ENCODE measurements at regions not wholly inside any gene's neighbourhood (a gene's known extent, or its start where the extent isn't known, plus 50 kb on each side); places are given as distances from the start of the nearest gene placed in this dataset.

DNA sequence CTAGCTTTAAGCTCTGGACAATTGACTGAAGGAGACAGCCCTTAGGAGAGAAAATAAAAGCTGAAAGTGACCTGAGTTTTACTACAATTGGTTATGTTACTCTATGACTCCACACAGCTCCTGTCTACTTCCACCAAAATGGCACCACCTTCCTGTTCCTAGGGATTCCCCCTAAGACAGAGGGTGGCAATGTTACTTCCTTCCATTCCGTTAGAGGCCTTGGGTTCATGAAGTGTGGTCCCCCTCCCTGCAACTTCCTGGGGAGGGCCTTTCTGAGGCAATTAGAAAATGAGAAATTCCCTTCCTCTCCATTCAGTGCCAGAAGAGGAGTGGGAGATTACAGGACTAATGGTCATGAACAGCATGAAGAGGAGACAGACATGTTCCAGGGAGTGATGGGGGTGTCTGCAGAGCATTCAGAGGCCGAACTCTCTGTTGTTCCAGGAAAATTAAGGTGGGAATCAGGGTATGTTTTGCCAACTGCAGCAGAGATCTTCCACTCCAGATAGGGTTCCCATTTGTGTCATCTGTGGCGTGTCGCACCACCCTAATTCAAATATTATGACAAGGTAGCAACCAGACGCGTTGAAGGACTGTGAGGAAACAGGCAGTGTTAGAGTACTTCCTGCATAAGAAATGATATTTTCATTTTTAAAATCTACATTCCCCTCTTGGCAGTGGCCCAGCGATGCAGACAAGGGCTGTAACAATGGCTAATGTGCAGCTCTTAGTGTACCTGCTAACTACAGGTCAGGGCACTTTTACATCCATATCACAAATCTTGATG, 53.1 kb upstream of the TRIM67 start:
- Mint-ChIP-seq H3K4me3 (no peak overlapping the region), H3K36me3 (ENCODE audit: low read depth) (no peaks in the 10 kb centered on the region), H3K27me3 (peaks cover 24% of the 10 kb centered on the region), H3K27ac (peak overlapping the region; percentile 41), H3K9me3 (peaks cover 5% of the 10 kb centered on the region), H3K4me1 (peaks cover 5% of the 10 kb centered on the region)
- no peak for ATAC-seq (replicated peaks)

DNA sequence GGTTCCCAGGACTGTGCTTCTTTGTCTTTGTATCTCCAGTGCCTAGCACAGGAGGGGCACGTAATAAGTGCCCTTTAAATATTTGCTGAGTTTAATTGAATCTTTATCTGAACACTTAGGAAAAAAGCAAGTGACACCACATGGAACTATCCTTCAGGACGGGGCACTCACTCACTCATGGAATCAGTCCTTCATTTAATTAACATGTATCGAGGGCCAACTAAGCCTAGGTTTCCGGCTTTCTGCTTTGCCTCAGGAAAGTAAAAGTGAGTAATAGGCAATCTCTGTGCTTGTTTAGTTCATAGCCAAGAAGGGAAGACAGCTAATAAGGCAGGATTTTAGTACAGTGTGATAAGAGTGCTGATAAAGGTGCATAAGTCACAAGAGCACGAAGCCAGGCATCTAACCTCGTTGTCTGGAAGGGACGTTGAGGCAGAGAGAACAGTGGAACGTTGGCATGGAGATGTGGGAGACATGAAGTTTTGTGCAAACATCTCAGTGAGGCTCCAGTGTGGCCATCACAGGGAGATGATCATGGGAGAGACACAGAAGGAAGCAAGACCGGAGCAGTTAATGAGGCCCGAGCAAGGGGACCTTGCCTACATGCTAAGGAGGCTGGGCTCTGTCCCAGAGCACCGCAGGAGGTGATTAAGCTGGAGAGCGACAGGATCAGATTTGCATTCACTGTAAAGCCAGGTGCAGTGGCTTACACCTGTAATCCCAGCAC, 54.1 kb upstream of the TRIM67 start:
- no peak for ATAC-seq (replicated peaks)
- H3K27ac Mint-ChIP-seq: no peak overlapping the region

DNA sequence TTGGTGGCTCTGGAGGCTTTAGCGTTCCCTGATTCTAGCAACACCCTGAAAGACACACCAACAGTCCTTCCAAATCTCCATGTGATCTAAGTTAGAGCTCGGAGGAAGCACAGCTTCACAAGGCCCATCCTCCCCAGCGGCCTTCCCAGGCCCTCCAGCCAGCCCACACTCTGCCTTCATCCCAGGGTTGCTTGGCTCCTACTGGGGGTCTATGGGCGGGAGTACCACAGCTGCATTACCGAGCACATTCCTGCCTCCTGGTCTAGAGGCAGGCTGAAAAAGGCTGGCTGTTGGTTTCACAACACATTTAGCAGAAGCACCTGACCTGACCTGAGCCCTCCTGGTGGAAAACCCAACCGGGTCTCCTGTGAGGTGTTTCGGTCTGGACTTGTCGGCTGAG, 54.7 kb upstream of the TRIM67 start:
- no peaks in the 10 kb centered on the region for H3K36me3 Mint-ChIP-seq (ENCODE audit: low read depth)
- ATAC-seq (replicated peaks): no peak
- peaks cover 5% of the 10 kb centered on the region for H3K4me1 Mint-ChIP-seq
- peaks cover 4% of the 10 kb centered on the region for H3K9me3 Mint-ChIP-seq
- H3K27ac Mint-ChIP-seq: no peak overlapping the region
- no peak overlapping the region for H3K4me3 Mint-ChIP-seq
- H3K27me3 Mint-ChIP-seq: peaks cover 24% of the 10 kb centered on the region

More for the DNA sequence above, 54.1 kb upstream of the TRIM67 start:
- H3K4me1 Mint-ChIP-seq: peaks cover 5% of the 10 kb centered on the region
- H3K27me3 Mint-ChIP-seq: peaks cover 22% of the 10 kb centered on the region
- no peaks in the 10 kb centered on the region for H3K36me3 Mint-ChIP-seq (ENCODE audit: low read depth)
- no peak overlapping the region for H3K4me3 Mint-ChIP-seq
- peaks cover 5% of the 10 kb centered on the region for H3K9me3 Mint-ChIP-seq

DNA sequence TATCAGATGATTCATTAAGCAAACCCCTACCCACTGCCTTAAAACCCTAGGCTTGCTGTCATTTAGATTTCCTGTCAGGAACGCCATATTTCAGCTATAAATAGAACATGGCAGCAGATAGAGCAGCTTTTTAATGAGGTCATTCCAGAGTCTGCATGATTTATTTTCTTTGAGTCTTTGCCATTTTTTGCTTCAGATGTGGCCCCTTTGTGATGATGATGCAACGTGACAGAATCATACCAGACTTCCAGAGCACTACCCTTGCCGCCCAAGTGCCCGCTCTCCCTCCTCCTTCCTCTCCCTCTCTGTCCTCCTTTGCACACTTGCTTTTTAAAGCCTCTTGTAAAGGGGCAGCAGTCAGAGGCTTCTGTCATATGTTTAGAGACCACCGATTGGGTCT, 55.5 kb upstream of the TRIM67 start:
- Mint-ChIP-seq H3K27me3 (peaks cover 22% of the 10 kb centered on the region), H3K4me1 (peaks cover 5% of the 10 kb centered on the region), H3K4me3 (no peak overlapping the region), H3K27ac (no peak overlapping the region), H3K36me3 (ENCODE audit: low read depth) (no peaks in the 10 kb centered on the region), H3K9me3 (no peaks in the 10 kb centered on the region)
- no peak for ATAC-seq (replicated peaks)

DNA sequence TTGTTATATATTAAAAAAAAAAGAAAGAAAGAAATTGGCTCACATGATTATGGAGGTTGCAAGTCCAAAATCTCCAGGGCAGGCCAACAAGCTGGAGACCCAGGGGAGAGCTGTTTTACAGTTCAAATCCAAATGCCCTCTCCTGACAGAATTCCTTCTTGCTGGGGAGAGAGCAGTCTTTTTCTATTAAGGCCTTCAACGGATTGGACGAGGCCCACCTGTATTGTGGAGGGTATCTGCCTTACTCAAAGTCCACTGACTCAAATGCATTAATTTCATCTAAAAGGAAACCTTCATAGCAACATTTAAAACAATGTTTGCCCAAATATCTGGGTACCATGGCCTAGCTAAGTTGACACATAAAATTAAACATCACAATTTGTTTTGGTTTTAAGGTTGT, 56.9 kb upstream of the TRIM67 start:
- no peaks in the 10 kb centered on the region for H3K9me3 Mint-ChIP-seq
- H3K36me3 Mint-ChIP-seq (ENCODE audit: low read depth): no peaks in the 10 kb centered on the region
- peaks cover 5% of the 10 kb centered on the region for H3K4me1 Mint-ChIP-seq
- peaks cover 16% of the 10 kb centered on the region for H3K27me3 Mint-ChIP-seq
- no peak overlapping the region for H3K4me3 Mint-ChIP-seq
- ATAC-seq (replicated peaks): no peak
- no peak overlapping the region for H3K27ac Mint-ChIP-seq

DNA sequence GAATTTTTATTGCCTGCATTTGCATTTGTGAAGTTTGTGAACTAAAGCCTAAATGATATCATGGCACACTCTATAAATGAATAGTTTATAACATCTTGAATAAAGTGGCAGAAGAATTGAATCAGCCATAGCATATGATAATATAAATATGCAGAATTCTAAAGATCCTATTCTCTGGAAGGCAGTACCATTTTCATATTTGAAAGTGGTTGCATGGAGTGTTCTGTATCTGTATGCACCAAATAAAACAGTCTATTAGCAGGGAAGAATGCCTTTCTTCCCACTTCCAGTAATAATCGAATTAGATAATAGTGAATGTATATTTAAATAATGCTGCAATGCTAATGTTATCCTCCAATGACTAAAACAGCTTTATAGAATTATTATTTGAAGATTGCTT, 57.9 kb upstream of the TRIM67 start:
- Mint-ChIP-seq H3K27ac (no peak overlapping the region), H3K4me3 (no peak overlapping the region), H3K4me1 (peaks cover 5% of the 10 kb centered on the region)

DNA sequence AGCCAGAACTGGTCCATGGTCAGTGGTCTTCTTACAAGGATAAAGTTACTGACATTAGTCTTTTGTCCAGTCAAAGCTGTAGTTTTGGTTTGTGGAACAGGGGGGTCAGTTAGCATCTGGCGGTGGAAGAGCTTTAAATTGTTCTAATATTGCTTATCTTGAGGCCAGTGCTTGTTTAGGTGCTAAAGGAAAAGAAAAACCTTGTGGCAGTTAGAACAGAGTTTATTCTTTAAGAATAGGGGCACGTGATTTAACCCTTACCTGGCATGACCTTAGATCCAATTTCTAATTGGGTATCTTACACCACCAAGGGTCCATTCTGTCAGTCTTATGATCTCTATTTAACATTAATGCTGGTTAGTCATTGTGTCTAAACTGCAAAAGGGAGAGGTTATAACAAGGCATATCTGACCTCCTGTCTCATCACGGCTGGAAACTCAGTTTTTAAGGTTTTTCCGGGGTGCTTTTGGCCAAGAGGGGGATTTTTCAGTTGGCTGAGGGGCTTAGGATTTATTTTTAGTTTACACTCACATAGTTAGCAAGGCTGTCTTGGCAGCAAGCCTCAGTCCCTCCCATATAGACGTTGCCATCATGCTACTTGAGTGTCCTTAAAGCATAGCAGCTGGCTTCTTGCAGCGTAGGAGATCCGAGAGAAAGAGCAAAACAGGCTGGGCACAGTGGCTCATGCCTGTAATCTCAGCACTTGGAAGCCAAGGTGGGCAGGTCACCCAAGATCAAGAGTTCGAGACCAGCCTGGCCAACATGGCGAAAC, 60.1 kb upstream of the FAM89A start:
- H3K4me1 Mint-ChIP-seq: no peaks in the 10 kb centered on the region
- H3K27ac Mint-ChIP-seq: no peak overlapping the region
- no peak for ATAC-seq (replicated peaks)
- H3K4me3 Mint-ChIP-seq: no peak overlapping the region
- H3K36me3 Mint-ChIP-seq (ENCODE audit: low read depth): no peaks in the 10 kb centered on the region
- no peaks in the 10 kb centered on the region for H3K9me3 Mint-ChIP-seq
- H3K27me3 Mint-ChIP-seq: peaks cover 18% of the 10 kb centered on the region

More for the DNA sequence above, 57.9 kb upstream of the TRIM67 start:
- Mint-ChIP-seq H3K27me3 (peaks cover 20% of the 10 kb centered on the region), H3K9me3 (no peaks in the 10 kb centered on the region), H3K36me3 (ENCODE audit: low read depth) (no peaks in the 10 kb centered on the region)
- no peak for ATAC-seq (replicated peaks)

DNA sequence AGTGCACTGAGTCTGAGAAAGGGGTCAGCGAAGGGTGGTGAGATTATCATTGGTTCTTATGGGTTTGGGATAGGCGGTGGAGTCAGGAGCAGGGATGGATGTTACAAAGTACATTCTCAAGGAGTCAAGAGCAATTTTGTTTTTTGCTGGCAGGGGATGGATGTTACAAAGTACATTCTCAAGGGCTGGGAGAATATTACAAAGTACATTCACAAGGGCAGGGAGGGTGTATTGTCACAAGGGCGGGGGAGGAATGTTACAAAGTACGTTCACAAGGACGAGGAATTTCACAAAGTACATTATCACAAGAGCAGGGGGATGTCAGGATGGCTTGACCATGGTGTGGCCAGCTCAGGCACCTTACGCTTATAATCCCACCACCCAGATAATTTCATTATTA, 59.3 kb upstream of the FAM89A start:
- Mint-ChIP-seq H3K4me1 (no peaks in the 10 kb centered on the region), H3K4me3 (no peak overlapping the region), H3K36me3 (ENCODE audit: low read depth) (no peaks in the 10 kb centered on the region), H3K27ac (no peak overlapping the region), H3K27me3 (peaks cover 18% of the 10 kb centered on the region), H3K9me3 (no peaks in the 10 kb centered on the region)
- ATAC-seq (replicated peaks): no peak

DNA sequence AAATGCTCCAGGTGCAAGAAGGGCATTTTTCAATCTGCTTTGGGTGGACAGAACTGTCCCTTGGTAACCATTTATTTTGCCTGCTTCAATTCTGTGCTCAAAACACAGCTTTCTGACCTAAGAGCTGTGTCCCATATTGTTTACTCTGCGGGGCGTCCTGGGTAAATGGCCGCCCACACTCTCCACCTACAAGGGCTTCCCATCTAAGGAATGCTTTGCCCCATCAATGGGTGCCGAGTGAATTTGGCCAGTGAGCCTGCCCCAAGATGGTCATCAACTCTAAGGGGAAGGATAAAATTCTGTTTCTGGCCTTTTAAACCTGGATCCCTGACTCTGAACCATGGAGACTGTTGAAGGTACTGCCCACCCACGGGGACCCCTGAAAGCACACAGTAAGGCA, 55.5 kb upstream of the FAM89A start:
- Mint-ChIP-seq H3K4me1 (no peaks in the 10 kb centered on the region), H3K27me3 (peaks cover 24% of the 10 kb centered on the region), H3K9me3 (no peaks in the 10 kb centered on the region), H3K36me3 (ENCODE audit: low read depth) (no peaks in the 10 kb centered on the region), H3K4me3 (no peak overlapping the region), H3K27ac (no peak overlapping the region)
- ATAC-seq (replicated peaks): no peak

DNA sequence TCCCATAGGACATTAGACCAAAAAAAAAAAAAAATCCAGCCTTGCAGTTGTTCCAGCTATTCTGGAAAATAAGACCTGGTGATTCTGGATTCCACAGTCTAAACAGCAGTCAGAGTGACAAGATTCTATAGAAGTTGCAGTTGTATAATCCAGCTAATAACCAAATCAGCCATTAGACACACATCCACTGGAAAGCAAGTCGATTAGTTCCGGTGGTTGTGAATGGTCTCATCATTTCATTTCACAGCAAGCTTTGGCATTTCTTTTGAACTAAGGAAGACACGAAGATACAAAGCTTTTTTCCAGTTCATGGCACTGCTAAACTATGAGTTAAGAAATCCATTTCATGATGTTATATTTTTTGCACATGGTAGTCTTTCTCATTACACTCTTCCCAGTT, 54.4 kb upstream of the FAM89A start:
- ATAC-seq (replicated peaks): no peak
- H3K9me3 Mint-ChIP-seq: no peaks in the 10 kb centered on the region
- no peak overlapping the region for H3K4me3 Mint-ChIP-seq
- no peak overlapping the region for H3K27ac Mint-ChIP-seq
- H3K4me1 Mint-ChIP-seq: no peaks in the 10 kb centered on the region
- peaks cover 20% of the 10 kb centered on the region for H3K27me3 Mint-ChIP-seq
- H3K36me3 Mint-ChIP-seq (ENCODE audit: low read depth): no peaks in the 10 kb centered on the region

DNA sequence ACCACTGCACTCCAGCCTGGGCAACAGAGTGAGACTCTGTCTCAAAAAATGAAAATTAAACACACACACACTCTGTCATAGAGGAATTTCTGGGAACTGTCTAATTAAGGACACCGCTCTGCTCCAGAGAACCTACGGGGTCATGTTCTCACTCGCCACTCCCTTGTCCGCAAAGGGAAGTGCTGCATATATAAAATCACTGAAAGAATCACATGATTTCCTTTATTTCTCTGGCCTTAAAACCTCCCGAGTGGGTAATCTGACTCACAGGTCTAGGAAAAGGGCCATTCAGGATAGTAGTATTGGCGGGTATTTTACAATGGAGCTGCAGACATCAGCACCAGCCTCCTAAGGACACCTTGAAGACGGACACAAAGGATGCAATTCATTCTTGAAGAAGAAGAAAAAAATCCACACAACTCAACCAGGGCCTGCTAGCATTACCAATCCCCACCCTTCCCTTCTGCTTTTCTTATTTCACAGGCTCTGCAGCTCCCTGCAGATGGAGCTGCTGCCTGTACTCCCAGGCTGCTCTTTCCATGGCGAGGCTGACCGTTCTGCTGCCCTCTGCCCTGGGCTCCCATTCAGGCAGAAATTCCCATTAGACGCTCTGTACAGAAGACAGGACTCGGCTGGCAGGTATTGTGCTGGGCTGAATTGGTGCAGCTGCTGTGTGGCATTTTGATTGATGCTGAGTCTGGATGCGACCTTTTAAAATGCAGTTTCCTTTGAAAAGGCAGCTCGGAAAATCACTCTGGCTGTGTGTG, 53.3 kb upstream of the FAM89A start:
- no peak overlapping the region for H3K27ac Mint-ChIP-seq
- no peak overlapping the region for H3K4me3 Mint-ChIP-seq
- no peak for ATAC-seq (replicated peaks)
- peaks cover 12% of the 10 kb centered on the region for H3K27me3 Mint-ChIP-seq
- no peaks in the 10 kb centered on the region for H3K4me1 Mint-ChIP-seq
- no peaks in the 10 kb centered on the region for H3K36me3 Mint-ChIP-seq (ENCODE audit: low read depth)
- no peaks in the 10 kb centered on the region for H3K9me3 Mint-ChIP-seq

DNA sequence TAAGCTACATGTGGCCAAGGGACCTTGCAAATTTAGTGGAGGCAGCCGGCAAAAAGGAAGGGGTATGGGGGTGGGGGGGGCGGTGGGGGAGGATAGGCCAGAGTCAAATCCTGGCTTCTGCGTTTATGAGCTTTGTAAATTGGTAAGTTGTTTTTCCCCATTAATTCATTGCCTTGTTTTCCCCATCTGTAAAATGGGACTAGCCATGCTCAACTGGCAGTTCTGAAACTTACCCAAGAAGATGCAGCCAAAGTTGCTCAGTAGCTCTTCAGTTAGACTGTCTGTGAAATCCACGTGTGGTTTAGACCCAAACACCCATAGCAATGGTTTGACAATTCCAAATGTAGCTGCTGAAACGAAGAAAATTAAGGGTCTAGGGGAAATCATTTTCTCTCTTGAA, 52.3 kb upstream of the FAM89A start:
- Mint-ChIP-seq H3K36me3 (ENCODE audit: low read depth) (no peaks in the 10 kb centered on the region), H3K27ac (no peak overlapping the region), H3K9me3 (no peaks in the 10 kb centered on the region), H3K4me1 (no peaks in the 10 kb centered on the region), H3K27me3 (peaks cover 12% of the 10 kb centered on the region), H3K4me3 (no peak overlapping the region)
- no peak for ATAC-seq (replicated peaks)

DNA sequence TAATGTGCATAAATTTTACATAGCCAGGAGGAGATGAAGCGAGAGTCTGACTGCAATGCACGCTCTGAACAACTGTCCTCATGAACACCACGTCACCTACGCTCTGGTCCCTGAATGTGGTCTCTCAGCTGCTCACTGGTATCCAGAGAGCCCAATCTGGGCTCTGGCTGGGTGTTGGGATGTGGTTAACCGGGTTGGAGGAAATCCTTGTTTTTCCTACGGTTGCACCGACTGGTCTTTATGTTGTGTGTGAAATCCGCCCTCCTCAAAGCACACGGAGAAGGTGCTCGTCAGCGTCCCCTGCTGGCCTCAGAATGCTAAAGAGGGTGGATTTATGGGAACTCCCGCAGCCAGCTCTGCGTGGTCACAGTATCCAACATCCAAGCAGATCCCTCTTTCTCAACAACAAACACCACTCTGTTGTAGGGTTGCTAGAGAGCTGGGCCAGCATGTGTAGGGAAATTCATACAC, 51.8 kb upstream of the FAM89A start:
- Mint-ChIP-seq H3K27me3 (peaks cover 12% of the 10 kb centered on the region), H3K4me1 (no peaks in the 10 kb centered on the region), H3K36me3 (ENCODE audit: low read depth) (no peaks in the 10 kb centered on the region), H3K4me3 (no peak overlapping the region), H3K27ac (no peak overlapping the region), H3K9me3 (no peaks in the 10 kb centered on the region)
- ATAC-seq (replicated peaks): no peak

DNA sequence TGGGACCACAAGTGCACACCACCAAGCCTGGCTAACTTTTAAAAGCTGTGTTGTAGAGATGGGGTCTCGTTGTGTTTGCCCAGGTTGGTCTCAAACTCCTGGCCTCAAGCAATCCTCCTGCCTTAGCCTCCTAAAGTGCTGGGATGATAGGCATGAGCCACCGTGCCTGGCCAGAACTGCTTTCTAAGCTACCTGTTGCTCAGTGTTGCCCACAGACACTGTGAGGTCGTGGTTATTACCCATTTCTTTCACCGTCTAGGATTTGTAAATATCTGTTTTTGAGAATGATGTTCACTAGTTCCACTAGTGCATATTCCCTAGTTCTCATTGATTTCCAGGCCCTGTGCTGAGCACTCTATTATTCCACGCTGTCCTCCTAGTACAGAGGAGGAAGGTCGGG, 51.4 kb upstream of the FAM89A start:
- no peak for ATAC-seq (replicated peaks)
- Mint-ChIP-seq H3K27me3 (peaks cover 12% of the 10 kb centered on the region), H3K4me3 (no peak overlapping the region), H3K27ac (no peak overlapping the region), H3K36me3 (ENCODE audit: low read depth) (no peaks in the 10 kb centered on the region), H3K9me3 (no peaks in the 10 kb centered on the region), H3K4me1 (no peaks in the 10 kb centered on the region)

All from activated T-helper 17 cell treated with anti-CD3 and anti-CD28 coated beads, Interleukin-2, amount 50 U/mL, for 72 hours (primary cell).